Fibroblast of the aortic adventitia (primary cell): ENCODE measurements at regions not wholly inside any gene's neighbourhood (a gene's known extent, or its start where the extent isn't known, plus 50 kb on each side); places are given as distances from the start of the nearest gene placed in this dataset.

Experiments used
- DNase-seq: peaks from one replicate; pipeline ENCODE4 v3.0.0-alpha.2; 2010; ENCODE audit warnings: low read depth
- H3K4me3 ChIP-seq: 2 replicates; pipeline ENCODE4 v1.5.1; 2011; ENCODE audit warnings: low read depth, mild to moderate bottlenecking, control low read depth, low read length, moderate library complexity
- CTCF ChIP-seq: IDR thresholded peaks from 2 replicates; pipeline ENCODE4 v1.5.1; 2011; ENCODE audit warnings: mild to moderate bottlenecking, low read length, control low read depth, inconsistent platforms; ENCODE audit not compliant: insufficient read depth

DNA sequence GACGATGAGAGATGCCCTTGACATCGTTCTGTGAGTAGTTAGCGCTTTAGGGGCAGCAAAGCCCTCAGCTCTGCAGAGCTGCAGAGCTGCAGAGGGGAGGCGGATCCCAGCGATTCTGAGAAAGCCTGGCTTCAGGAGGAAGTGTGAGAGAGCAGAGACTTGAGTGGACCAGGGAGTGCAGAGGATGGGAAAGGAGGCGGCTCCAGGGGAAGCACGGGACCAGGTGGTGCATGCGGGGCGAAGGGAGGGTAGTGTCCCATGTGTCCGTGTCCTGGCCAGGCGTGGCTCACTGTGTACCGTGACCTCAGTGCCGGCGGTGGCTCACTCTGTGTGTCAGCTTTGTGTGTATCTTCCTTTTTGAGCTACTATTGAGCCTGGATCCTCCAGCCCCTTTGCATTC lies 250.8 kb upstream of the PITRM1 start:
- DNase-seq, result no peak
- no peak overlapping the region for H3K4me3 ChIP-seq
- no peak for TF ChIP-seq CTCF

DNA sequence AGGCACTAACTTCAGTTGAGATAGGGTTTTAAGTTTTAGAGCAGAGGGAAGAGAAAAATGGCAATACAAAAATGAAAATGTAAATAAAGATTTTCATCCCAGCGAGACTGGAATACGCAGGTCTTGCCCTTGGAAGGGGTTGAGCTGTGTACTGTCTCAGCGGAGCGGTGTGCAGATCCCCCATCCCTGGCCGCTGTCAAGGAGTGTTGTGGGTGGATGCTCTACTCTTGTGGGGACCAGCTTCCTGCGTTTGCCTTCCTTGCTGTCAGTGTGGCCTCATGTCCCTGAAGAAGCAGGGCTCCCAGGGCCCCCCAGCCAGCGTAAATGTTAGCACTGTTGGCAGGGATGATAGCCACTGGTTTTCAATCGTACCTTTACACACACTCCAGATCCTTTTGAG lies 249.7 kb upstream of the PITRM1 start:
- TF ChIP-seq CTCF, result no peak
- H3K4me3 ChIP-seq, result no peak overlapping the region
- DNase-seq, result no peak

DNA sequence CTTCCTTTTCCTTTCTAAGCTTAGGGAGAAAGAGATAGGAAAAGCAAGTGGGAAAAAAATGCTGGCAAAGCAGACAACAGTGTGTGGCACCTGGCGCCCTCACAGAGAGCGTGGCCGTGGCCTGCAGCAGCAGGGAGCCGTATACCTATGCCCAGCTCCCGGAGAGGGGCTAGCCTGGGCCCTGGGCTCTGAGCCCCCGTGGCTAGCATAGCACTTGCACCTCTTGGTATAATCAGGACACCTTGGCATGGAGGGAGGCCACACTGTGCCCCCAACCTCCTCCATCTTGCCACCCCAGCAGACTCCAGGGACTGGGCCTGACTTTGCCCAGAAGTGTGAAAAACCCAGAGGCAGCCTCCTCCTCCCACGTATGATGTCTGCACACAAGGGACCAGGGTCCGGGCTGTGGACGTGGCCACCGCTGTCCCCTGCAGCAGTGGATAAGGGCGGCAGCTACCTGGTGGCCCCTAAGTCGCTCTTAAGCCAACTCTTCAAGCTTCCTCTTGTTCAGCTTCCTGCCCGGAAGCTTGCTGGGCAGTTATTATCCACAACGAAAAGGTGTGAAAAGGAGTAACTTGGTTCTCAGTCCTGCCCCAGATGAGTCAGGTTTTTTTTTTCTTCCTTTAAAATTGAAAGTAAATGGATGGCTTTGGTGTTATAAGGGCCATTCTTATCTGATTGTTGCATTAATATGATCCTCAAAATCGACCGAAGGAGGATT lies 249.1 kb upstream of the PITRM1 start:
- H3K4me3 ChIP-seq, result no peak overlapping the region
- DNase-seq, result no peak
- no peak for TF ChIP-seq CTCF

GRCh38 chr10:3420527-3421469 lies 248.2 kb upstream of the PITRM1 start:
- TF ChIP-seq CTCF, result no peak
- H3K4me3 ChIP-seq, result no peak overlapping the region
- DNase-seq, result no peak

GRCh38 chr10:3419719-3420495 lies 247.3 kb upstream of the PITRM1 start:
- TF ChIP-seq CTCF, result no peak
- no peak overlapping the region for H3K4me3 ChIP-seq
- no peak for DNase-seq

DNA sequence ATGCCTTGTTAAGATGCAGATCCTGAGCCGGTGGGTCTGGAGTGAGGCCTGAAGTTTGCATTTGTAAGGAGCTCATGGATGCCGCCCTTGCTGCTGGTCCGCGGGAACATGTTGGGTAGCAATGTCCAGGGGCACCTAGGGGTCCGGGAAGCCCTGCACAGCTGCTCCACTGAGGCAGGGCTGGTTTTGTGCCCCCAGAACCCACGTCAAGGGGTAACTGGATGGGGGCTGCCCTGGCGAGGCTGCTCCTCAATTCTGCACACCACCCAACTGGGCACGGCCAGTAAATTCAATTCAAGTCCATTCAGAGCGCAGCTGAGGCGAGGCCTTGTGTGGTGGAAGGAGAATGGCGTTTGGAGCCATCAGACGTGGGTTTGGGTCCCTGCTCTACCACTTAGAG lies 246.3 kb upstream of the PITRM1 start:
- no peak for DNase-seq
- no peak overlapping the region for H3K4me3 ChIP-seq
- no peak for TF ChIP-seq CTCF
